AG08395 (cell line): ENCODE measurements at regions not wholly inside any gene's neighbourhood (a gene's known extent, or its start where the extent isn't known, plus 50 kb on each side); places are given as distances from the start of the nearest gene placed in this dataset.

ENCODE experiments used
- DNase-seq: peaks from one replicate; pipeline ENCODE4 v3.0.0; 2012; ENCODE audit warnings: mixed read lengths, low spot score

DNA sequence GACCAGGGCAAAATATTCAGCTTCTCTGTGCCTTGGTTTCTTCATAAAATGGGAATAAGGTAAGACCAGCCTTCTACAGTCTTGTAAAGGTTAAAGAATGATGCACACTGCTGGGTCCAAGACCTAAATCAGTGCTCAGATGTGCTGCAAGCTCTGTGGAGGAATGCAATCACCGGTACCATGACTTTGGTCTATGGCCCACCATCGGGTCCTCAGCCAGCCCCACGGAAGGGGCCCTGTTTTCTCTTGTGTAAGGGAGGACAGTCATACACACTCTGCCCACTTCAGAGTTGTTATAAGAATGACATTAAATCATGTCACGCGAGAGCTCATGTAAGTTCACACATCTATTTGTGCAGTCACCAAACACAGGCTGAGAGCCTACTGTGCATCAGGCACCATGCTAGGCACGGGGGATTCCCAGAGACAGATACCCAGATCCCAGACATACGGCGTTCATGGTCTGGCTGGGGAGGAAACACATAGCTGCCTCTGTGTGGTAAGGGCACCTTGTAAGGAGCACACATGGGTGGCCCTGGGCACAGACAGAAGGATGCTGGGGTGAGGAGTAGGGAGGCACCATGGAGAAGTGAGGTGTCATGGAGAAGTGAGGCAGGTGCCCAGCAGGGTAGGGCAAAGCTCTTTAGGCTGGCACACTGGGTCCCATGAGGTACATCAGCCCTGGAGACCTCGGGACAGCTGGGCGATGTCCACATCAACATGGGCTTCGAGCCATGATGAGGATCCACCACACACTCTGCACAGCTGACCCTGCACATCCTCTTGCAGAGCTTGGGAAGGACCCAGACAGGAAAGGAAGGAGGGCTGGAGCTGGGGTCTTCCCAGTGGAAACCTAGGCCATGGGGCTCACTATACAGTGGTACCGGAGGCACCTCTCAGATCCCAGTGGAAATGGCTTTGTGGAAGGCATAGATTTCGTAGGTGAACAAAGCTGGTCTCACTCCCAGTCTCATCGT lies 190.4 kb upstream of the DIO3 start:
- DNase-seq, result no peak

DNA sequence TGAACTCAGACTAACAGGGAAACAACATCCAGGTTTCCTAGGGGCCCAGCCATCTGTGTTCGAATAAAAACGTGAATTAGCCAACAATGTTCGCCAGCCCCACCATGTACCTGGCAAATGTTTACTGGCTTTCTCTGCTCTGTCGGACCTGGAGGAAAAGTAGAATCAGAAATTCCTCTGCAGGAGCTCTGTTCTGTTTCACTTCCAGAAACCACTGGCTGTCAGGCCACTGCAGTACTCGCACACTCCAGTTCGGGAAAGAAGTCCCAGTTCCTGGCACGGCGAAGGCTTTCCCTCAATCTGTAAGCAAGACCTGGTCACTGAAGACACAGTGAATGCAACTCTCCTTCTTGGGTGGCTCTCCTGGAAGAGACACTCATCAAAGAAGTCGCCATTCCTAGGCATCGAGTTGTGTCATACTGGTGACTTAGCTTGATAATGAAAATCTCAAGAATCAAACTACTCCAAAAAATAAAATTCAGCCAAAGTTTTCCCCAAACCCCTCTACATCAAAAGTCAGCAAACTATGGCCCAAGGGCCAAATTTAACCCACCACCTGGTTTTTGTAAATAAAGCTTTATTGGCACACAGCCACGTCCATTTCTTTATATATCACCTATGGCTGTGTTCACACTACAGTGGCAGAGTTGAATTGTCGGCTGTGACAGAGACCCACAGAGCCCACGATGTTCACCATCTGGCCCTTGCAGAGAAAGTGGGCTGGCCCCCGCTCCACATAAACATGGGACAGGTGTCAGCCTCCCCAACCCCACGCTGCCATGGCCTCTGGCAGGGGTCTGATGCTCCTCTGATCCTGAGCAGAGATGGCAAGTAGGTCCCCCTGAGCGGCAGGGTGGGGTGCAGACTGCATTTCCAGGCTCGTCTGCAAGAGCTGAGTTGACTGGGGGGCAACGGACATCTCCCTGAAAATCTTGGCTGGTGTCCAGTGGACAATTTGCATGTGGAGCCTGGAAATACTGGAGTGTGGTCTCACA lies 189.2 kb upstream of the DIO3 start:
- no peak for DNase-seq

DNA sequence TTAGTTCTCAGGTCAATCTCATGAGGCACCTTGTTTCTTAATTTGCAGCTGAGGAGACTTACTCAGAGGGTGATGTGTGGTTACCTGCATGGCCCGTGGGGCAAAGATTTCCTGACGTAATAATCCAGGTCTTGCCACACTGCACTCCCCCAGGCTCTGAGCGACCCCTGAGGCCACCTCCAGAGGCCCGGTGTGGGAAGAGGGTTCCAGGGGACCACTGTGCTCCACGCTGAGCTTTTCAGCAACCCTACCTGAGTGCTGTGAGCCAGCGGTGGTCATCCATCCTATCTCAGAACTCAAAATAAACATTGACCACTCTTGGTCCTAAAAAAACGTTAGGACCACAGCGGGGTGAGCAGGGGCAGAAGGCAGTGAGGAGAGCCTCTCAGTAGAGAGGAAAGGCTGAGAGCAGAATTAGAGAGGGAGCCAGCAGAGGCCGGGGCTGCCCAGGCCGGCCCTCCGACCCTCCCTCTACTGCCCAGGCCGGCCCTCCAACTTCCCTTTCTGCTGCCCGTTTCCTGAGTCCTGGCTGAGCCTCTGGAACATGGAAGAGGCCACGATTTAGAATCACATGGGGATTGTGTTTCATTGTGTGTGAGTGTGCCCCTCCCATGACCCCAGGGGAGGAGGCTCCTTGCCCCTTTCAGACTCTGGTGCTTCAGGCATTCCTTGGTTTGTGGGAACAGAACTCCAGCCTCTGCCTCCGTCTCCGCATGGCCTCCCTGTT lies 188.2 kb upstream of the DIO3 start:
- DNase-seq, result no peak

DNA sequence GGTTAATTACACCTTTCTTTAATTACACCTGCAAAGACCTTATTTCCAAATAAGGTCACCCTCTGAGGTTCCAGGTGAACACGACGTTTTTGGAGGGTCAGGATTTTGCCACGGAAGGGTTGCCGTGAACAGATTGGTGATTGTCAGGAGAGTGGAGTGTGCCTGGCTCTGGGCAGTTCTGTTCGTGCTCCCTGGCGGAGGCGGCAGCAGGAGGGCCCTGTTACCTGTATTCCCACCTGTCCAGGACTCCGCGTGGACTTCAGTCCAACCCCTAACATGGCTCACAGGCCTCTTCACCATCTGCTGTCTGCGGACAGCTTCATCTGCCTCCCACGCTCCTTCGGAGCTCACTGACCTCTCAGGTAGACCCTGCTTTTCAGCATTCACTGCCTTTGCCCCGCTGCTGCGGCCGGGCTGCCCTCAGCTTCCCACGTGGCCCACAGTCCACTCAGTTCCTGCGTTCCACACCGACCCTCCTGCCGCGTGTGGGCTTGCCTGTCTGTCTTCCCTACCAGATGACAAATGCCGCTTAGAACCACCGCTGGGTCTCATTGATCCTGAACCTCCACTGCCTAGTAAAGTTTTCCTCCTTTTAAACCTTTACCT lies 187.5 kb upstream of the DIO3 start:
- no peak for DNase-seq

DNA sequence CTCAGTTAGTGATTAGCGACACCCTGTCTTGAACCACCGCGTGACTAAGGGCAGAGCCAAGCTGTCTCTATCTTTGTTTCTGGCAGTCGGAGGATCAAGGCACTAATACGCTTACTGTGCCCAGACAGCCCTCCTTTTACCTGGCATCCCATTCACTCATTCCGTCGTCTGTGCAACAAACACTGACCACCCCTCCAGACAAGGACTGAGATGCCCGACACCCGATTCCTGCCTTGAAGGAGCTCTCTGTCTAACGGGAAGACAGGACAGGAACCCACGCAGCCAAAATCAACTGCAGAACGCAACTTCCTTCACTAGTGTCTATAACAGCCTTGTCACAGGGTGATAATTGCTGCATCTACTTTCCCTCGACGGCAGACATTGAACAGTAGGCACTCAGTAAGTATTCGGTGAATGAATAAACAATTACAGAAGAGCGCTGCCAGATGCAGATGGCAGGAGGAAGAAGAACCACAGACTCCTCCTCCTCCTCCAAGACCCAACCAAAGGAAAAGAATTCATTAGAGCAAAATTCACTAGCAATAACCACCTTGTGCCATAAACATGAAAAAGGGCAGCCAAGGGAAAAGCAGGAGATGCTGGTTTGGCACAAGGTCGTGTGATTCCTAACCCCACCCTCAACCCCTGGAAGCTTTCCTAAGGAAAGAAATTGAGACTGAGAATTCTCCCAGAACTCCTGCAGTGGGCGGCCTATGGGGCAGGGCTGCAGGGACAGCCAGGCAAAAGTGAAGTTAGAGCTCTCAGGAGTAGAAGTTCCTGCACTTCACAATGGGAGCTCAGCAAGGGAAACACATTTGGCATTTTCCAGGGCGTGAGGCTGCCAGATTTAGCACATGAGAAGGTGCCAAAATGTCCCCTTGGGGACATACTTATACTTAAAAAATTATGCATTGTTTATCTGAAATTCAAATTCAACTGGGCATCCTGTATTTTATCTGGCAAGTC lies 186.6 kb upstream of the DIO3 start:
- no peak for DNase-seq

DNA sequence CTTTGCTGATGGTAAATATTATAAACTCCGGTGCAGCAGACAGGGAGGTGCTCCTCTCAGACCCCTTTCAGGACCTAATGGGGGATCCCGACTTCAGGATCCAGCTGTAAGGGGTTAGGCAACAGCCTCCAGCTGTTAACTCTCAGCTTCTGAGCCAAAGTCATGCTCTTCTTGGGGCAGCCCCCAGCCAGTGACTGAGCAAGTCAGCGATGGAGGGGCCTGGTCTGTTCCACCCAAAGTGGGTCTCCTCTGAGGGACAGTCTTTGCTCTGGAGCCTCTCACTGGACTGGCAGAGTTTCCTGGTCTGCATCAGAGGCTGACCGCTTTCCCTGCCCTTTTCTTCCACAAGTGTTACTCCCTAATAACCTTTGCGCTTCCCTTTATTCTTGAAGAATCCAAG lies 184.2 kb upstream of the DIO3 start:
- no peak for DNase-seq

DNA sequence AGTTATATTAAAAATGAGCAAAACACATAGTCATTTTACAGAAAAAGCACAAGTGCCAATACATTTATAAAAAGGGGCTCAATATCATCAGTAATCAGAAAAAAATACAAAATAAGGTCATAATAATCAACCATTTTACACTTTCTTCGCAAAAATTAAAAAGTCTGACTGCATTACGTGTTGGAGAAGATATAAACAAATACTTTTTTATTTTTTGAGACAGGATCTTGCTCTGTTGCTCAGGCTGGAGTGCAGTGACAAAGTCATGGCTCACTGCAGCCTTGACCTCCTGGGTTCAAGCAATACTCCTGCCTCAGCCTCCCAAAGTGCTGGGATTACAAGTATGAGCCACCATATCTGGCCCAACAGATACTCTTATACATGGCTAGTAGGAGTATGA lies 181.5 kb upstream of the DIO3 start:
- no peak for DNase-seq

DNA sequence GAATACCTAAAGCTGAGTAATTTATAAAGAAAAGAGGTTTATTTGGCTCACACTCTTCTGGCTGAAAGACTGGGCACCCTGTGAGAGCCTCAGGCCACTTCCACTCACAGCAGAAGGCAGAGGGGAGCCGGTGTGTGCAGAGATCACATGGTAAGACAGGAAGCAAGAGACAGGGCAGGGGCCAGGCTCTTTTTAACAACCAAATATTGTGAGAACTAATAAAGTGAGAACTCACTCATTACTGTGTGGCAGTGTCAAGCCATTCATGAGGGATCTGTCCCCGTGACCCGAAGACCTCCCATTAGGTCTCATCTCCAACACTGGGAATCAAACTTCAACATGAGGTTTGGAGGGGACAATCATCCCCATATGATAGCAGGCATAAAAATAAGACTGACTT lies 180.8 kb upstream of the DIO3 start:
- DNase-seq, result no peak

DNA sequence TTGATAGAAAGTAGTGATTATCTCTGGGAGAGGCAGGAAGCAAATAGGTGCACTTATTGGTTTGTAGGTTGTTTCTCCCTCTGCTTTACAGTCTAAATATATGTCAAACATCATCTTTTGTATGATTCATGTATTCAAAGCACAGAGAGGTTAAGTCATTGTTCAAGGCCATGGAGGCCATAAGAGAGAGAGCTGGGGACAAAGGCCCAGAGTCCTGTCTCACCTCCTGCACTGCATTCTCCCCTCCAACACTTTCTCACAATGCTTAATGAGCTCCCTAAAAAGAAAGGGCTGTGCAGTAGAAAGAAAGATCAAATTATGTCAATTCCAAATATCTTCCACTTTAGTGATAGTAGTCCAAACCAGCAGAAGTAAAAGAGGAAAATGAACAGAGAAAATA lies 180.4 kb upstream of the DIO3 start:
- DNase-seq, result no peak

DNA sequence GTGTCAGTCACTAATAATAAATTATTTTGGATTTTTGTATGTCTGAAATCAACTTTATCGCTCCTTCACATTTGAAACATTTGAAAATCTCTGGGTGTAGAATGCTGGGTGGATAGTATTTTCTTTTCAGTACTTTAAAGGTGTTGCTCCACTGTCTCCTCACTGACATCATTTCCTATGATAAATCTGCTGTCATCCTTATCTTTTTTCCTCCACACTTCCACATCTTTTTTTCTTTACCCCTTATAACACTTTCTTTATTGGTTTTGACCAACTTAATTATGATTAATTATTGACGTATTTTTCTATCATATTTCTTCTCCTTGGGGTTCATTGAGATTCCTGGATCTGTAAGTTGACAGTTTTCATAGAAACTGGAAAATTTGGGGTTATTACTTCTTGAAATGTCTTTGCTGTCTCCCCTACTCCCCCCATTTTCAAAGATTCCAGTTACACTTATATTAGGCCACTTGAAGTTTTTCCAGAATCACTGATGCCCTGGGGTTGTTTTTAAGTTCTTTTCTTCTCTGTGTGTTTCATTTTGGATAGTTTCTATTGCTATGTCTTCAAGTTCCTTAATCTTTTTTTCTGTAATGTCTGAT lies 177.5 kb upstream of the DIO3 start:
- DNase-seq, result no peak

DNA sequence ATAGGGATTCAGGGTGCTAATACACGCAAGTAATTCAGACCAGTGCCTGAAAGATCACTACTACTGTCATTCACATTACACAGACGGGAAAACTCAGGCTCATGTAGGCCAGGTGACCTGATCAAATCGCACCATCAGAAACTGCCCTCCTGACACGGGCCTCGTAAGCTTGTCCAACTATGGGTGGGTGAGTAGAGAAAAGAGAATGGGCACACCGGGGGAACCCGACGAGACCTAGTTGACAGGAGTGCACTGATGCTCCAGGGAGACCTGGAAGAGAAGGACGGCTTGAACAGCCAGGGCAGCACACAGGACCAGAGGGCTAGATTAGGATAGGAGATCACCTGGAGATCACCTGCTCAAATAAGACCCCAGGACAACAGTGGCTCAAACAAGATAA lies 166.9 kb upstream of the DIO3 start:
- no peak for DNase-seq

DNA sequence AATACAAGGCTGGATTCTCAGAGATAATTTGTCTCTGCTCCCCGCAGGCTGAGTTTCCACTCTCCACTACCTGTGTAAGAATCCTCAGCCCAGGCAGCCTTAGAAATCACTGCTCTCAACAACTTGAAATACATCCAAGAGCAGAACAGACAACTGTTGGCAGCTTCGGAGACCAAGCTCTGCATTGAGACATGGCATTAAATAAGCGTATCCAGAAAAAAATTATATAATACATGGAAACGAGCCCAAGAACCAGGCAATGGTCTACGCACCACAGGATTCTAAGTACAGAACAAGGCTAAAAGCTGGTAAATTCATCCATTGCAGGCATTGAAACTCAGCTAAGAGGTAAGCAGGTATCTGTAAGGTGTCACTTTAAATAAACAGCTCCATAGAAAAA lies 165.5 kb upstream of the DIO3 start:
- DNase-seq, result no peak

DNA sequence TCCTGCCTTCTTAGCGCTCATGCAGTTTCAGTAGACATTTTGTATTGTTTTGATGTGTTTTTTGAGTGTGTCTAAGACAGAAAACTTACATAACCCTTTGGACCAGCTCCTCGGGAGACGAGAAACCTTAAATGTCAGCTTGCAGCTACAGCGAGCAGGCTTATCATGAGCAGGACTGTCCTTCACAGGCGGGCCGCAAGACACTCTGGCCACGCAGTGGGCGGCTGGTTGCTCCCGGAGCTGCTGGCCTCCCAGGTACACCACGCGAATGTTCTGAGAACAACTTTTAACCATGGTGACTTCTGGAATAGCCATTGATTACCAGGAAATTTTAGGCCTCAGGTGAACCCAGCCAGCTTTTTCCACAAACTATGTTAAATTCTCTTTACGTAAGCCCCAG lies 164.1 kb upstream of the DIO3 start:
- DNase-seq, result no peak

DNA sequence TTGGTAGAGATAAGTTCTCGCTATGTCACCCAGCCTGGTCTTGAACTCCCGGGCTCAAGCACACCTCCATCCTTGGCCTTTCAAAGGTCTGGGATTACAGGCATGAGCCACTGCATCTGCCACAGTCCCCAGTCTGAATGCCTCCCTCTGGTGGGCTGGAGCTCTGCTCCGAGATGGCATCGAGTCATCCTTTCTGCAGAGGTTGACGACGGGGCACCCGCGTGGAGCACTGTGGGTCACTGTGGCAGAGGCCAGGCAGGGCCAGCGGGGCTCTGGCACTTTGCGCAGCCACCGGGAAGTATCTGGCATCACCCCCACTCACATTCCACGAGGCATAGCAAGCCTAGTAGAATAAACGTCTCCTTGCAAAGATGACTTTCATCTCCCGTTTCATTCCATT lies 163.3 kb upstream of the DIO3 start:
- no peak for DNase-seq

DNA sequence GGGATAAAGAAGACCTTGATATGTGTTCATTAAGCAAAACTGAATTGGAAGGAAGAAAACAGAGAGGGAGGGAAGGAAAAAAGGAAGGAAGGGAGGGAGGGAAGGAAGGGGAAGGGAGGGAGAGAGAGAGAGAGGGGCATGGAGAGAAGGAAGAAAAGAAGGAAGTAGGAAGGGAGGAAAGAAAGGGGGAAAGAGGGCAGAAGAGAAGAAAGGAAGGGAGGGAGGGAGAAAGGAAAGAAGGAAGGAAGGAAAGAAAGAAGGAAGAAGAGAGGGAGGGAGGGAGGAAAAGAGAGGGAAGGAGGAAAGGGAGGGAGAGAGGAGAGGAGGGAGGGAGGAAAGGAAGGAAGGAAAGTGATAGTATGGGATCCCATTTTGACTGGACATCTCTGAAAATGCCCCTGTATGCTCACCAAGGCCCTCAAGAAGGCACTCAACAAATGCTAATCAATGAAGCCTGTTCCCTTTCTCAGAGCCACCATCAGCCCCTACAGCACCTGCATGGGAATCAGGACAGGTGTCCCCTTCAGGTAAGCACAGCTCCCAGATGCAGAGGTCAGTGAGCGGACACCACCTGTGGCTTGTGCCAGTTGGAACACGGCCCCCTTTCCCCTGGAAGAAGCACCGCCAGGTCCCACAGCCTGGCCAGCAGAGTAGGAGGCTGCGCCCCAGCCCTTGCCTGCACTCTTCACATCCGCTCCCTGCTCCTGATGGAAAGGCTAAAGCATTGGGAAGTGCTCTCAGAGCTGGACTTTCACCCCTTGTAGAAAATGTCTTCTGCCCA lies 161.4 kb upstream of the DIO3 start:
- no peak for DNase-seq

DNA sequence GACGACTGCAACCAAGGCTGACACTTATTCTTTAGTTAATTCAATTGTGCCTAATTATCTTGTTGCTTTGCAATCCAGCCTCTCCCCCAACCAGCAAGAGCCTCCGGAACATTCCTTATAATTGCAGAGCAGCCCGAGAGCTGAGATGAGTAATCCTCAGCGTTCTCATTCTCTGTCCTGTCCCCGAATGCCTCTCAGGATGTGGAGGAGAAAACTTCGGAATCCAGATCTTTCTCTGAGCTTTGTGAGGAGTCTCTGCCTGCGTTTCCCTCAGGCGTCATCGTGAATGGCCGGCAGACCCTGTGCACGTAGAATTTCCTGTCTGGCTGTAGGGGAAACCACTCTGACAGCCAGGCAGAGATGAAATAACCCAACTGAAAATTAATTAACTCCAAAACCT lies 160.5 kb upstream of the DIO3 start:
- peak; percentile 52 for DNase-seq

DNA sequence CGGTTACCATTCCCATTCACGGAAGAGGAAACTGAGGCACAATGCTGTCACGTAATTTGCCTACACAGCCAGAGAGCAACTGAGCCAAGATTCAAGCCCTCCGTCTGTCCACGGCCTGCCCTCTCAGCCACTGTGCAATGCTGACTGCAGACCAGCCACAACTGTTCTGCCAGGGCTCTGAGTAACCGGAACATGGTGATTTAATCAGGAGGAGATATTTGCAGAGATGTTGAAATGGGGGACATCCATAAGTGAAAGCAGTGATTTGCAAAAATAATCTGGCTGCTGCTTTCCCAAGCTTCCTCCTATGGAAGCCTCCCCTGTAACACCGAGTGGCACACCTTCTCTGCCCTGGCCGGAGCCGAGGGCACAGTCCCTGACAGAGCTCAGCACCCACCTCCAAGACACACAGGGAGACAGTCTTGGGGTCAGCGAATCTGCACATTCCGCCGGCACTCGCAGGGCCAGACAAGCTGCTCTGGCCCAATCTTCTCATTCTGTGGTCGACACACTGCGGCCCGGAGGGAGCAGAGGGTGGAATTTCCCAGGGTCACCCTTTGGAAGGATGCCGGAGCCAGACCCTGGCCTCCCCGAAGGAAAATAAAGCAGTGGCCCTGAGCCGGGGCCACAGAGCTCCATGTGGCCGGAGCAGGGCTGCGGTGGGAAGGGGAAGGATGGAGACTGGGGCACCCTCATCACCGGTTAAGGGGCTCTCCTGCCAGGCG lies 158.2 kb upstream of the DIO3 start:
- peak; percentile 10 for DNase-seq

DNA sequence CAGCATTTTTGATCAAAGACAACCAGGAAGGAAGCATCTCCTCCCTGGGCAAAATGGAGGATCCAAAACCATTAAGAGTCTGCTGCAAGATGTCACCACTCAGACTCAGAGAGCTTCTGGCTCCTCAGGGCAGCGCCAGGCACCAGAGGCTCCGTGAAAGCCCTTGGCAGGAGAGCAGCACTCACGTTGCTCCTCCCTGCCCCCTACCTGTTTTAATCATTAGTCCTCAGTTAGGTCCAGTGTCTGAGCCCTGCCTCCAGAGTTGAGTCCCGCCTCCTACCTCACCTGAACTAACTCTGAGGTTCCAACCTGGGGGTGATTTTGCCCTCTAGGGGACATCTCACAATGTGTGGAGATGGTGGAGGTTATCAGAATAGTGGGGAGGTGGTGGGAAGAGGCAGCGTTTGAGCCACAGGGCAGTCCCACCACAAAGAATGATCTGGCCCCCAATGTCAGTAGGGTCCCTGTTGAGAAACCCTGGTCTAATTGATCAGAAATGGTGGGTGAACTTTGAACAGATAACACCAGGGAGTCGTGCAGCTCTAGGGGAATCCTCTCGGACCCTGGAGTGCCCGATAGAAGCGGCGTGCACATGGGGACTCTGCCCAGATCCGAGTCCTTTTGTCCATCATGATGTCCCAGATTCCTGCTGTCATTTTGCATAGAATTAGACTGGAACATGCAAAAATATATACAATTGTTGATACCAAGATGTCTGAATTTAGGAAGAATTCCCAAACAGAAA lies 156.7 kb upstream of the DIO3 start:
- no peak for DNase-seq
